Endothelial cell (in vitro differentiated cells): ENCODE measurements at regions not wholly inside any gene's neighbourhood (a gene's known extent, or its start where the extent isn't known, plus 50 kb on each side); places are given as distances from the start of the nearest gene placed in this dataset.

Experiments used
- DNase-seq: peaks from one replicate; pipeline ENCODE4 v3.0.0; 2021; ENCODE audit warnings: low spot score
- H3K27ac Mint-ChIP-seq: one replicate; pipeline ENCODE4 v1.8.0; 2021; ENCODE audit warnings: mixed read lengths, inconsistent platforms; ENCODE audit not compliant: unreplicated experiment
- H3K27me3 Mint-ChIP-seq: one replicate; pipeline ENCODE4 v1.8.0; 2021; ENCODE audit warnings: mild to moderate bottlenecking, moderate library complexity, mixed read lengths, inconsistent platforms; ENCODE audit not compliant: unreplicated experiment
- H3K36me3 Mint-ChIP-seq: one replicate; pipeline ENCODE4 v1.8.0; 2021; ENCODE audit warnings: mild to moderate bottlenecking, low read depth, mixed read lengths, inconsistent platforms; ENCODE audit not compliant: unreplicated experiment
- H3K4me1 Mint-ChIP-seq: one replicate; pipeline ENCODE4 v1.8.0; 2021; ENCODE audit warnings: mild to moderate bottlenecking, mixed read lengths, inconsistent platforms; ENCODE audit not compliant: unreplicated experiment
- H3K4me3 Mint-ChIP-seq: one replicate; pipeline ENCODE4 v1.8.0; 2021; ENCODE audit warnings: mild to moderate bottlenecking, mixed read lengths, inconsistent platforms; ENCODE audit not compliant: unreplicated experiment
- H3K9me3 Mint-ChIP-seq: one replicate; pipeline ENCODE4 v1.8.0; 2021; ENCODE audit warnings: mixed read lengths, inconsistent platforms; ENCODE audit not compliant: unreplicated experiment
- TF ChIP-seq, protein P1 (sequence below): fragments of 200-600 bp; sonication (generic); IDR thresholded peaks from one replicate; pipeline ENCODE4 v1.5.0; 2021; ENCODE audit warnings: antibody characterized with exemption; ENCODE audit not compliant: unreplicated experiment

DNA sequence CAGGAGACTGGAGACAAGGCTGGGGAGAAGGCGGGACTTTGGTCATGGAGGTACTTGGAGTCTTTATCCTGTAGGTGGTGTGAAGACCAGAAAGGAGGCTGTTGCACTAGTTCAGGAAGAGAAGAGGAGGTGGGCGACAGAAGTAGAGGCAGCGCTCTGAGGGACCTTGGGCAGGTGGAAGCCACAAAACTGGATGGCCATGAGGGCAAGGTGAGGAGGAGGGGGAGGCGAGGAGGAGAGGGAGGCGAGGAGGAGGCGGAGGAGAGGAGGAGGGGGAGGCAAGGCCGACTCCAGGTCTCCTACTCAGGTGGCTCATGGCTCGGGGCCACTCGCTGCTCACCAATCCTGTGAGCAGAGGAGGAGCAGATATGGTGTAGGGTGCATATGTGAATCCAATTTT lies 125.6 kb downstream of the RPLP1 start:
- peaks cover 2% of the 10 kb centered on the region for H3K27me3 Mint-ChIP-seq
- H3K9me3 Mint-ChIP-seq, result no peaks in the 10 kb centered on the region
- H3K27ac Mint-ChIP-seq, result no peak overlapping the region
- no peaks in the 10 kb centered on the region for H3K4me1 Mint-ChIP-seq
- no peak for DNase-seq
- no peaks in the 10 kb centered on the region for H3K36me3 Mint-ChIP-seq
- H3K4me3 Mint-ChIP-seq, result no peak overlapping the region
- TF ChIP-seq, protein P1, sequence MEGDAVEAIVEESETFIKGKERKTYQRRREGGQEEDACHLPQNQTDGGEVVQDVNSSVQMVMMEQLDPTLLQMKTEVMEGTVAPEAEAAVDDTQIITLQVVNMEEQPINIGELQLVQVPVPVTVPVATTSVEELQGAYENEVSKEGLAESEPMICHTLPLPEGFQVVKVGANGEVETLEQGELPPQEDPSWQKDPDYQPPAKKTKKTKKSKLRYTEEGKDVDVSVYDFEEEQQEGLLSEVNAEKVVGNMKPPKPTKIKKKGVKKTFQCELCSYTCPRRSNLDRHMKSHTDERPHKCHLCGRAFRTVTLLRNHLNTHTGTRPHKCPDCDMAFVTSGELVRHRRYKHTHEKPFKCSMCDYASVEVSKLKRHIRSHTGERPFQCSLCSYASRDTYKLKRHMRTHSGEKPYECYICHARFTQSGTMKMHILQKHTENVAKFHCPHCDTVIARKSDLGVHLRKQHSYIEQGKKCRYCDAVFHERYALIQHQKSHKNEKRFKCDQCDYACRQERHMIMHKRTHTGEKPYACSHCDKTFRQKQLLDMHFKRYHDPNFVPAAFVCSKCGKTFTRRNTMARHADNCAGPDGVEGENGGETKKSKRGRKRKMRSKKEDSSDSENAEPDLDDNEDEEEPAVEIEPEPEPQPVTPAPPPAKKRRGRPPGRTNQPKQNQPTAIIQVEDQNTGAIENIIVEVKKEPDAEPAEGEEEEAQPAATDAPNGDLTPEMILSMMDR, result no peak

DNA sequence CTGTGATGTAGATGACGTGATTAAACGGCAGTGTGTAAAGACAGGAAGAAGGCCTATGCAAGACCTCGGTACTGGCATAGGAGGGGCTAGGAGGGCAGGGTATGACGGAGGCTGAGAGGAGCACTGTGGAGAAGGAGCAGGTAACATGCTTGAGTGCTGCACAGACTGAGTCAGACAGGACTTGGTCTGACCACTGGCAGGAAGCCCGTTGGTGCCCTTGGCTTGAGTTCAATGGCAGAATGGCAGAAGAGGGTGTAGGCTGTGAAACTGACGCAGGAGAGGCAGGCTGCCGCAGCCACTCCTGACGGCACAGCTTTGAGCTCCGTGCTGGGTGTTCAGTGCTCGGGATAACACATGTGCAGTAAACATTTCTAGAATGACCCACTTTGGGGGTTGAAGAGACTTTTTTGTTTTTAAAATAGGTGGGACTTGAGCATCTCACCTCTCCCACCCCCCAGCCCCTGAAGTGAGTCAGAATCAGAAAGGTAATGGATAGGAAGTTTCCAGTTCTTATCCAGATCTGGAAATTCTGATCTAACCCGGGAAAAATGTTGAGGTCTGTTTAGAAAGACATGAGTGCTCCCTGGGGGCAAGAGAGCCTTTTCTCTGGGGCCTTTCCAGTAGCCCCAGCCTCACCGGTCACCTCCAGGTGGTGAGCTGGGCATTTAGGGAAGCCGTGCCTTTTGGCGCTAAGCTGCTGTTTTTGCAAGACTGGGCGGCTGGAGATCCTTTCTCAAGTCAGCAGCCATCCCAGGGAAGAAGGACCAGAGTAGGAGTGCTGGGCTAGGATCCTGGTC lies 126.4 kb downstream of the RPLP1 start:
- peaks cover 2% of the 10 kb centered on the region for H3K27me3 Mint-ChIP-seq
- no peaks in the 10 kb centered on the region for H3K9me3 Mint-ChIP-seq
- DNase-seq, result no peak
- no peaks in the 10 kb centered on the region for H3K36me3 Mint-ChIP-seq
- TF ChIP-seq, protein P1, result no peak
- H3K4me1 Mint-ChIP-seq, result peaks cover 4% of the 10 kb centered on the region
- H3K27ac Mint-ChIP-seq, result no peak overlapping the region
- no peak overlapping the region for H3K4me3 Mint-ChIP-seq

DNA sequence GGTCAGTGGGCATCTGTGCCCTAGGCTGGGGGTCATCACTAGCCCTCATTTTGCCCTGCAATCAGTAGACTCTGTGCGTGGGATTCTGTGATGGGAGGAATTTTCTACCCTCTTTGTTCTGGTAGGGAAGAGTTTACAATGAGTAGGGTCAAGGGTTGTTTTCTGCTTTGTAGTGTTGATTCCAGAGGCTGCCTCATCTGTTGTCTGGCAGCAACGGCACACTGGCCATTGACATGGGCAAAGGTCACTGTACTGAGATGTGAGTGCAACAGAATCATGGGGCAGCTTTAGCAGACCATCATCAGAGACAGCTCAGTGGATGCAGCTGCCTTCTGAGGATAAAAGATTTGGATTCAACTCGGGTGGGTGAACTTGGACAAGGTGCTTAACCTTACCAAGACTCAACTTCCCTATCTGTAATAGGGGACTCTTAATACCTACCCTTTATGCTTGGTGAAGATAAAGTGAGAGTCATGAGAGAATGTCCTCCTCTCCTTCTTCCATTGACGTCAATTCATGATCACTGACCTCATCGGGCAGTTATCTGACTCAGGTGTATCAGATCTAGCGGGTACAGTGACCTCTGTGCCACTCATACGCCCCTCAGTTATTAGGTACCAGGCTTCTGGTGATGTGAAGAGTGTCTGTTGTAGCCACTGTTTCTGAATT lies 127.5 kb downstream of the RPLP1 start:
- Mint-ChIP-seq H3K4me3 (no peak overlapping the region), H3K9me3 (no peaks in the 10 kb centered on the region), H3K4me1 (peaks cover 4% of the 10 kb centered on the region), H3K36me3 (no peaks in the 10 kb centered on the region), H3K27ac (no peak overlapping the region), H3K27me3 (peaks cover 2% of the 10 kb centered on the region)
- TF ChIP-seq, protein P1, result no peak
- DNase-seq, result no peak

DNA sequence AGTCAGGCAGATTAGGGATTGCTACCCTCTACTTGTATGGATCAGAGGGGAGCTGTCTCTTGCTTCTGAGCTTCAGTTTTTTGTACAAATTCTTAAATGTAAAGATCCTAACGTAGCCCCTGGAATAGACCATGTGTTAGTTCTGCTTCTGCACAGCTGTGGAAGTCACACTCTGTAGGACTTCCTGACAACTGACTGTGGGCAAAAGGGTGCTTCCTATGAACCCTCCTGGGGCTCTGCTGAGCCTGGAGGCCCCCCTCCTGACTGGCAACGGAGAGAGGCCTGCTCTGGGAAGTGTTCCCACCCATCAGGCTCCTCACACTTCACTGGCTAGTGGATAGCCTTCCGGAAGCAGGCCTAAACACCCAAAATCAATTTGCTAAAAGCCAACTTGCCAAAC lies 131.0 kb downstream of the RPLP1 start:
- TF ChIP-seq, protein P1, result no peak
- no peaks in the 10 kb centered on the region for H3K27me3 Mint-ChIP-seq
- DNase-seq, result no peak
- H3K36me3 Mint-ChIP-seq, result no peaks in the 10 kb centered on the region
- H3K9me3 Mint-ChIP-seq, result no peaks in the 10 kb centered on the region
- no peak overlapping the region for H3K27ac Mint-ChIP-seq
- H3K4me3 Mint-ChIP-seq, result no peak overlapping the region
- H3K4me1 Mint-ChIP-seq, result peaks cover 4% of the 10 kb centered on the region

DNA sequence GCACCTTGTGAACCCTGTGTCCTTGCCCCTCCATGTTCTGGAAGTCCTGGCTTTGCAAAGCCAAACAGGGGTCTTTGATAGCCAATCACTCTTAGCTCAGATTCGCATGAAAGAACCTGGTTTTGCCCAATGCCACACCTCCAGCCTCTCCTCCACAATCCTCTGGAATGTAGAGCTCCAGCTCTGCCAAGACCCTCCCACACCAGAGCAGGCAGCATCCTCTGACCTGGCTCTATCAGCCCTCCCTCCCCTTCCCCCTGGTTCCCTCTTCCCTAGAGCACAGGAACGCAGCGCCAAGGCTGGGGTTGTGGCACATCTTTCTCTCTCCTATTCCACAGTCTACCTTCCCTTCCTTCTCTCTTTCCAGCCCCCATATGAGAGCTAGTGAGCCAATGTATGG lies 133.3 kb downstream of the RPLP1 start:
- TF ChIP-seq, protein P1, result no peak
- DNase-seq, result no peak

More for the DNA sequence above, 133.3 kb downstream of the RPLP1 start:
- Mint-ChIP-seq H3K27me3 (peaks cover 2% of the 10 kb centered on the region), H3K4me1 (peaks cover 6% of the 10 kb centered on the region), H3K9me3 (no peaks in the 10 kb centered on the region), H3K36me3 (no peaks in the 10 kb centered on the region), H3K27ac (no peak overlapping the region), H3K4me3 (no peak overlapping the region)
